ENCODE measurements at regions not wholly inside any gene's neighbourhood (a gene's known extent, or its start where the extent isn't known, plus 50 kb on each side); places are given as distances from the start of the nearest gene placed in this dataset.

DNA sequence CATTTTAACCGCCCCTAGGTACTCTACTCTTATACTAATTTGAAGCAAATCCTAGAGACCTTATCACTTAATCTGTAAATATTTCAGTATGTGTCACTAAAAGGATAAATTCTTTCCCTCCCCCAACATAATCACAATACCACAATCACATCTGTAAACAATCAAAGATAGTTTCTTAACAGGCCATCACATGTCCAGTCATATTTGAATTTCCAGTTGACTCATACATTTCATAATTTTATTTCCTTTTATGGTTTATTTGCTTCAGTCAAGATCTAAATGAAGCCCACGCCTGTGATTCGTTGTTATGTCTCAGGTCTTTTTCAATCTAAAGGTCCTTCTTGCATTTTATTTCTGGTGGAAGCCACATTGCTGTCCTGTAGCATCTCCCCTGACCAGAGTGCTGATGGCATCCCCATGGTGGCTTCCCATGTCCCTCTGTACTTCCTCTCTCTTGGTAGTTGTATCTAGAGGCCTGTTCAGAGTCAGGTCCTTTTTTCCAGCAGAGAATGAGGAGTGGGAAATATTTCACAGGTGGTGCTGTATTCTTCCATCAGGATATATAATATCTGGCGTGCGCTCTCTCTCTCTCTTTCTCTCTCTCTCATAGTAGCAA, 128.6 kb upstream of the SLC22A23 start:
- DNase-seq = no peak

DNA sequence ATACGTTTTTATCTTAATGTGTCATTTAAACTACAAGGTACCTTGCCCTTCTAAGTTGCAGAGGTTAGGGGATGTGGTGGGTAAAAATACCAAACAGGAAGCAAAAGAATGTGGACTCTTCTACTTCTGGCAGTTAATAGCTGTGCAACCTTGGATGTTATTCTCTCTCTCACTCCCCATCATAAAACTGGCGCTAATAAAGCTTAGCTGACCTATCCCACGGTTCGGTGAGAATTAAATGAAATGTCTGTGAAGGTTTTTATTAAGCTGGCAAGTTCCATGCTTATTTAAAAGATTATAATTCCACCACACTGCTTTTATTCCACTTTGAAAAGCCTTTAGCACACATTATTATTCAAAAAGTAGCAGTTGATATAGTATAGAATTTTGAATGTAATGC, 127.8 kb upstream of the SLC22A23 start:
- DNase-seq = no peak

- no peak for DNase-seq
Observed at GRCh38 chr6:3581469-3581868, 124.6 kb upstream of the SLC22A23 start.

- no peak for DNase-seq
Observed at GRCh38 chr6:3579652-3580175, 122.9 kb upstream of the SLC22A23 start.

- DNase-seq = no peak
Observed at GRCh38 chr6:3578981-3579380, 122.1 kb upstream of the SLC22A23 start.

GRCh38 chr6:3577517-3577916, 120.7 kb upstream of the SLC22A23 start:
- DNase-seq = no peak

DNA sequence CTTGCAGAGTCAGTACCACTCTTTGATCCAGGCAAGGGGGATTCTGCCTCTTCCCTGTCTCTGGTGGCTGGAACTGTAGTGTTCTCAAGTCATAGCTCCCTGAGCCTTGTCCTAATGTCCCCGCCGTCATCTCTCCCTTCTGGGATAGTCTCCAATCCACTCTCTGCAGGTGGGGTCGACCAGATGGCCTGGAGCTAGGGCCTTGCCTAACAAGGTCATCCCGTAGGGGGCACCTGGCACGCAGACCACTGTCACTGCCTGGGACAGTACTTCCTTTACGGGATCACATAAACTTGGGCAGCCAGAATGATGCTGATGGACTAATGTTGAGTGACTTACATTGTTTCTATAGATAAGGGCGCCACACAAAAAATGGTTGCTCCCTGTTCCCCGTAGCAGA, 118.9 kb upstream of the SLC22A23 start:
- no peak for DNase-seq

- no peak for DNase-seq
Observed at GRCh38 chr6:3575166-3575565, 118.3 kb upstream of the SLC22A23 start.

- no peak for DNase-seq
Observed at GRCh38 chr6:3573670-3574069, 116.8 kb upstream of the SLC22A23 start.

DNA sequence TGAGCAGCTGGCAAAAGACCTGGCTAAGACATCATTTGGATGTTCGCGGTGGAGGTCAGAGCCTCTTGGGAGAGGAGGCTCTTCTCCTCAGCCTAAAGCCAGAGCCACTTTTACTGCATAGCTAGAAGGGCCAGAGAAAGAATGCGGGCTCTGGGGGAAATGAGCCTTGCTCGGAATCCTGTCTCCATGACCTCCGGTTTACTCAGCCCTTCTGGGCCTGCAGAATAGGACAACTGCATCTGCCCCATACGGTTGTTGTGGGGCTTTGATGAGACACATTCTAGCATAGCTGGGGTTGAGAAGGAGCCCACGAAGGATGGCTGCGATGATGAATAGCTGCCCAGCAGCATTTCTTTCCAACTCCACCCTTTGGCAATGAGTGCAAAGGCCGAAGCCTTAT, 115.0 kb upstream of the SLC22A23 start:
- no peak for DNase-seq

GRCh38 chr6:3571250-3571681, 114.4 kb upstream of the SLC22A23 start:
- DNase-seq = no peak

DNA sequence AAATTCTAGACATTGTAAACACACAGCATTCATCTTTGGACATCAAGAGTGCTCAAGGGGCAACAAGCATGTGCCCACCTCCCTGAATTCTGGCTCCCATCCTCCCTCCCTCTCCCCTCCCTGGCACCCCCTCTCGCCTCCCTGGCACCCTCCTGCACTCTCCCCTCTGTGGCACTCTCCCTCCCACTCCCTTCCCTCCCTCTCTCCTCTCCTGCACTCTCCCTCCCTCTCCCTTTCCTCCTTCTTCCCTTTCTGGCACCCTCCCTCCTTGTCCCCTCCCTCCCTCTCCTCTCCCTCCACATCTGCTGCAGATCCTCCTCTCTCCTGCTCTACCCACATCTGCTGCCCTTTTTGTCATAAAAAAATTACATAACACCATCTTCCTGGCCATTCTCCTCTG, 113.0 kb upstream of the SLC22A23 start:
- no peak for DNase-seq

GRCh38 chr6:3568396-3569082, 111.7 kb upstream of the SLC22A23 start:
- no peak for DNase-seq

- DNase-seq = no peak
Observed at GRCh38 chr6:3566812-3567211, 110.0 kb upstream of the SLC22A23 start.

GRCh38 chr6:3565291-3565690, 108.4 kb upstream of the SLC22A23 start:
- no peak for DNase-seq

DNA sequence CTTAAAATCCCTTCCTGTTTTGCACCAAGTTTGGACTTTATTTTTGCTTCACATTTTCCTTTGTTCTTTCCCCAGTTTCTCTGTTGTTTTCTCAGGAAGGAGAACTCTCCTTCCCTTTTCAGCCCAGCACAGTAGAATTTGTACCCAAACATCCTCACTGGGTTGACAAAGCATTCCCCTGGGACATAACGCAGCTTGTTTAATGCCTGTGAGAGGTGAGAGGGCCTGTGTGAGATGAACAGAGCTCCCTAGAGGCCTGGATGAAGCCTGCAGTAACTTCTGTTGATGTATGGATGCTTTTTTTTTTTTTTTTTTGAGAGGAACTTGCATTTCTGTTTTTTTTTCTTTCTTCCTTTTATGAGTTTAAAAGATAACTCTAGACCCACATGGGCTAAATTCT, 104.9 kb upstream of the SLC22A23 start:
- no peak for DNase-seq

DNA sequence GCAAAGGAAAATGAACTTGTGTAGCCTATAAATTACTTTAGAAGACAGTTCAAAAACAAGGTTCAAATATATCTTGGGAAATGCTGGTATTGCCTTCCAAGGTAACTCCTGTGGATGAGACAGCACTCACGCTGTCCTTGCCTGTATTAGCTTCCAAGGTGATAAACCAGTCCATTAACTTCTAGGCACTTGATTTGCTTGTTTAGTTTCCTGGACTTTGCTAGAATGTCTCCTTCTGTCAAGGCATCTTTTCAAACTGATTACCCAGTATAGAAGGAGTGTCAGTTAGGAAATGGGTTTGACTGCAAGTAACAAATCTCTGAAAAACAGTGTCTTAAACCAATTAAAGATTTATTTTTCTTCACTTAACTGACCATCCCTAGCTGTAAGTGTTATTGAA, 103.4 kb upstream of the SLC22A23 start:
- DNase-seq = no peak

GRCh38 chr6:3559561-3559960, 102.7 kb upstream of the SLC22A23 start:
- DNase-seq = no peak

- no peak for DNase-seq
Observed at GRCh38 chr6:3557336-3557735, 100.5 kb upstream of the SLC22A23 start.

DNA sequence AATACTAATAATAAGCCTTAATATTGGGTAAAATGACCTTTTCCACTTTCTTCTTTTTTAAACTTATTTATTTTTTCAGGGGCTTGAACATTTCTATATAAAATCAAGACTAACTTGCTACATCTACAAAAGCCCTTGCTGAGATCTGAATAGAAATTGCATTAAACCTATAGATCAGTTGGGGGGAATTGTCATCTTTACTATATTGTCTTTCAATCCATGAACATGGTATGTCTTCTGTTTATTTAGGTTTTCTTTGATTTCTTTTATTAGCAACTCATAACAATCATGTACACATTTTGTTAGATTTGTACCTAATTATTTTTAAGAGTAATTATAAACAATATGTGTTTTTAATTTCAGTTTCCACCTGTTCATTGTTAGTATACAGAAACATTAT, 96.4 kb upstream of the SLC22A23 start:
- no peak for DNase-seq

GRCh38 chr6:3551716-3552511, 95.1 kb upstream of the SLC22A23 start:
- no peak for DNase-seq

GRCh38 chr6:3549314-3549940, 92.6 kb upstream of the SLC22A23 start:
- DNase-seq = no peak

- DNase-seq = no peak
Observed at GRCh38 chr6:3546121-3546520, 89.3 kb upstream of the SLC22A23 start.

All from stimulated activated CD8-positive, alpha-beta memory T cell treated with anti-CD3 and anti-CD28 coated beads, Interleukin-4, amount 100 ng/mL, for 48 hours (primary cell).